Activated naive CD8-positive, alpha-beta T cell (primary cell): ENCODE measurements at regions not wholly inside any gene's neighbourhood (a gene's known extent, or its start where the extent isn't known, plus 50 kb on each side); places are given as distances from the start of the nearest gene placed in this dataset.

Experiments used
- H3K27ac Mint-ChIP-seq: one replicate; pipeline ENCODE4 v1.8.0; 2021; ENCODE audit warnings: mixed read lengths
- H3K27me3 Mint-ChIP-seq: one replicate; pipeline ENCODE4 v1.8.0; 2021; ENCODE audit warnings: mixed read lengths
- H3K36me3 Mint-ChIP-seq: one replicate; pipeline ENCODE4 v1.8.0; 2021; ENCODE audit warnings: mixed read lengths
- H3K4me1 Mint-ChIP-seq: one replicate; pipeline ENCODE4 v1.8.0; 2021; ENCODE audit warnings: low read depth, mixed read lengths
- H3K4me3 Mint-ChIP-seq: one replicate; pipeline ENCODE4 v1.8.0; 2021; ENCODE audit warnings: mild to moderate bottlenecking, mixed read lengths
- H3K9me3 Mint-ChIP-seq: one replicate; pipeline ENCODE4 v1.8.0; 2021; ENCODE audit warnings: low read depth, mixed read lengths

DNA sequence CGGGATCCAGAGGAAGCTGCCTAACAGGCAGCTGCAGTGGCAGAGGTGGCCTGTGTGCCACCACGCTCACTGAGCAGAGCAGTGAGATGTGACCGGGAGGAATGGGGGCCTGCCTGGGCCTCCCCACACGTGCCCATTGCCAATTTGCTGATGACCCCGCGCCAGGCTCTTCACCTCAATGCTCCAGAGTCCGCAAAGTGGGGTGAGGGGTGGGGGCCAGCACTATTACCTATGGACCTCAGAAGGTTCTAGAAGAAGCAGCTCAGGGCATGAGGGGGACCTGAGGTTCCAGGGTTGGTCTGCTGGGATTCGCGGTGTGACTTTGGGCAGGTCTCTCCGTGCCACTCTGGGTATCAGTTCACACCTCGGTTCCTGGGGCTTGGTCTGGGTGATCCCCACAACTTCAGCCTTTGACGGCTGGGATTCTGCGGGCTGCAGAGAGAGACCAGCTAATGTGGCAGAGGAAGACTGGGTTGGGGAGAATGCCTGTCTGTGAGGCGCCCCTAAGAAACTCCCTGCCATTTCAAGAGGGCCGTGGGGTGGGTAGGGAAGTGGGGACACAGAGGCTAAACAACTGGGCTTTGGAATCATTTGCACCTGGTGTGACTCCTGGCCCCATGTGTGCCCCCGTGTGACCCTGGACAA is 231.0 kb upstream of the MVB12B start:
- Mint-ChIP-seq H3K36me3 (no peaks in the 10 kb centered on the region), H3K4me1 (no peaks in the 10 kb centered on the region), H3K27me3 (peaks cover 6% of the 10 kb centered on the region), H3K9me3 (no peaks in the 10 kb centered on the region), H3K4me3 (no peak overlapping the region), H3K27ac (no peak overlapping the region)

DNA sequence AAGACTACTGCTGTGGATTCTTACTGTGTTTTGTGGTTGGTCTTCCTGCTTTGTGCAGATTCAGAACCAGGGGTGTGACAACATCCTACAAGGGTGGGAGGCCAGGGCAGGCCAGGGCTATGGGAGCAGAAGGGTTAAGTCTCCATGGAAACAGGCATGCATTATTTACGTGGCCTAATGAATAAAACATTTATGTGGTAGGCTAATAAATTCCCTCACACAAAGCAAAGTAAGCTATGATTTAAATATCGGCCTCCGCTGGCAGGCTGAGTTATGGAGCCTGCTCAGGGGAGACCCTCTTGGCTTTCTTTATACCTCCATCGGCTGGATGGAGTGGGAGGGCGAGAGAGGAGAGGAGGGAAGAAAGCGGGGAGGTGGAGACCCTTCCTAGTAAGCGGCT is 230.3 kb upstream of the MVB12B start:
- Mint-ChIP-seq H3K4me1 (no peaks in the 10 kb centered on the region), H3K36me3 (no peaks in the 10 kb centered on the region), H3K4me3 (no peak overlapping the region), H3K9me3 (no peaks in the 10 kb centered on the region), H3K27me3 (peaks cover 6% of the 10 kb centered on the region), H3K27ac (no peak overlapping the region)

GRCh38 chr9:126097679-126098078 is 228.9 kb upstream of the MVB12B start:
- H3K9me3 Mint-ChIP-seq = no peaks in the 10 kb centered on the region
- H3K4me3 Mint-ChIP-seq = no peak overlapping the region
- H3K27me3 Mint-ChIP-seq = peaks cover 7% of the 10 kb centered on the region
- no peaks in the 10 kb centered on the region for H3K36me3 Mint-ChIP-seq
- no peak overlapping the region for H3K27ac Mint-ChIP-seq
- H3K4me1 Mint-ChIP-seq = no peaks in the 10 kb centered on the region

DNA sequence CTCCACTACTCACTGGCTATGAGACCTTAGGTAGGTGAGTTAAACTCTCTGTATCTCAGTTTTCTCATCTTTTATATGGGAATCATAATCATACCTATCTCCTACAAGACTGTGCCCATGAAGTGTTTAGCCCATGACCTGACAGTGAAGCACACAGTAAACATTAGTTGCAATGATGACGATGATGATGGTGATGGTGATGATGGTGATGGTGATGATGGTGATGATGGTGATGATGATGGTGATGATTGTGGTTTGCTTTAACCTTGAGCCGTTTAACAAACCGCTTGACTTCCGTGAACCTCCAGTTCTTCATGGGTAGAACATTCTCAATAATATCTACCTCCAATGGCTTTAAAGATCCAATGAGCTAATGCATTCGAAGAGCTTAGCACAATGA is 220.2 kb upstream of the MVB12B start:
- H3K27me3 Mint-ChIP-seq = peaks cover 11% of the 10 kb centered on the region
- H3K27ac Mint-ChIP-seq = no peak overlapping the region
- no peak overlapping the region for H3K4me3 Mint-ChIP-seq
- no peaks in the 10 kb centered on the region for H3K4me1 Mint-ChIP-seq
- no peaks in the 10 kb centered on the region for H3K9me3 Mint-ChIP-seq
- no peaks in the 10 kb centered on the region for H3K36me3 Mint-ChIP-seq

DNA sequence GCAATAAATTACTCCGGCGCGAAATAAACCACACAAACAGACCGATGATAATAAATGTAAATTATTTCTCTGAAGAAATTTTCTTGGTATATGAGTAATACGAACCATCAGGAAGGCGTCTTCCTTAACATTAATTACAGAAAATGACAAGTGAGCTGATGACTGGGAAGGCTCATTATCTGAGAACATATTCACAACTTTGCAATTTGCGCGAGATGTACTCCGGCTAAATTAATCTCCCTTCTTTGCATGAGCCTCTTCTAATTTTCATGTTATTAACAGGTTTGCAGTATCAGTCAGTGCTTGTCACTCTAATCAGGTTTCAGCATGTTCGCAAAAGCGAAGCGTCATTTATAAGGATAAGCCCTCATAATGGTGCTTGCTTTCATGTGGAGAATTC is 218.9 kb upstream of the MVB12B start:
- Mint-ChIP-seq H3K27ac (no peak overlapping the region), H3K9me3 (no peaks in the 10 kb centered on the region), H3K4me1 (no peaks in the 10 kb centered on the region), H3K36me3 (no peaks in the 10 kb centered on the region), H3K4me3 (no peak overlapping the region), H3K27me3 (peaks cover 10% of the 10 kb centered on the region)

DNA sequence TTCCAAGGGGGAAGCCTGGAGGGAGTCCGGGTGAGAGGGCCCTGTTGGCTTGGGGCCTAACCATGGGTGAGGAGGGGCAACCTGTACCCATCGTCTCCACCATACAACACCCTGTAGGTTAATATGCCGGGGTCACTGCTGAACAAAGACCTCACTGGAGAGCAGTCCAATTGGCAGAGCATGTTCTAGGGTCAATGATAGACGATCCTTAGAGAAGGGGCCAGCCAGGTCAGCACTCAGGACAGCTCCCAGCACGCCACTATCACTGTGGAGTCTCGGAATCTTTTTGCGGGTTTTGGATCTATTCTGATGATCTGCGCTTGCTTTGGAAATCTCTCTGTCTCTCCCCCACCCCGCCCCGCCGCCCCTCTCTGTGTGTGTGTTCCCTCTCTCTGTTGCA is 218.4 kb upstream of the MVB12B start:
- Mint-ChIP-seq H3K27me3 (peaks cover 9% of the 10 kb centered on the region), H3K9me3 (no peaks in the 10 kb centered on the region), H3K4me1 (no peaks in the 10 kb centered on the region), H3K36me3 (no peaks in the 10 kb centered on the region), H3K27ac (no peak overlapping the region), H3K4me3 (no peak overlapping the region)

- Mint-ChIP-seq H3K36me3 (no peaks in the 10 kb centered on the region), H3K4me3 (no peak overlapping the region), H3K4me1 (no peaks in the 10 kb centered on the region), H3K27me3 (peaks cover 10% of the 10 kb centered on the region), H3K9me3 (no peaks in the 10 kb centered on the region), H3K27ac (no peak overlapping the region)
Observed at GRCh38 chr9:126109575-126109974, 217.1 kb upstream of the MVB12B start.

DNA sequence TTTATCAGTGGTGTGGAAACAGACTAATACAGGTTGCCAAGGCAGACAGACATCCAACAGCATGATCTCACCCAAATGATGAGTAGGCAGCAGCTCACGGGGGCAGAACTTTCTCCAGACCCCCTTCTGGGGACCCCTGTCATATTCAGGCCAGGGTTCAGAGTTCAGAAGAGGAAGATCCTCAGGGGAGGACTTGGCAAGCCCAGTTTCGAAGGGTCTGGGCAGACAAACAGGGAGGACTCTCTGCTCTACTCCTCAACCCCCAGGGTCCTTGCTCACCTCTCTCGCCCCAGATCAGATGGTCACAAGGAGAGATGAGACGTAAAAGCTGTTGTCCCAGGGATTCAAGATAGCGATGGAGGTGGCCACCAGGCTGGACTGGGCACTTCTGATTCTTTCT is 215.1 kb upstream of the MVB12B start:
- H3K27ac Mint-ChIP-seq = no peak overlapping the region
- H3K36me3 Mint-ChIP-seq = no peaks in the 10 kb centered on the region
- peaks cover 10% of the 10 kb centered on the region for H3K27me3 Mint-ChIP-seq
- no peaks in the 10 kb centered on the region for H3K4me1 Mint-ChIP-seq
- H3K4me3 Mint-ChIP-seq = no peak overlapping the region
- no peaks in the 10 kb centered on the region for H3K9me3 Mint-ChIP-seq

DNA sequence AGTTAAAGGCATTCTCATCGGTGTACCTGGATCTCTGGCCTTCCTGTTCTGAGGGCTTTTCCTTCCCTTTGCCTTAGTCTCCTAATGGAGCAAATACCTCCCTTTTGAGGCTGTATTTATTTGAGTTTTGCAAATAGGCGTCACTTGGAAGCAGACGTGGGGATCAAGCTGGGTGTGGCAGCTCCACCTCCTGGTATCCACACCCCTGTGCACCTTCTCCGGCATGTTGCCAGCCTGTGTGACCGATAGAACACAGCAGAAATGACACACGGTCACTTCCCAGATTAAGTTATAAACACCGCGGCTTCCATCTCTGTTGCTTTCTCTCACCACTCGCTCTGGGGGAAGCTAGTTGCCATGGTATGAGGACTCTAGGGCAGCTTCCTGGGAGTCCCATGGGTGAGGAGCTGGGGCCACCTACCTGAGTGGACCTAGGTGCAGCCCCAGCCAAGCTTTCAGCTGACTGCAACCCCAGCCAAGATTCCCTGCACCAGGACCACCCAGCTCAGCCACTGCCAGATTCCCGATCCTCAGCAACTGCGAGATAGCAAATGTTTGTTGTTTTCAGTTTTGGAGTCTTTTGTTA is 214.4 kb upstream of the MVB12B start:
- H3K27me3 Mint-ChIP-seq = peaks cover 8% of the 10 kb centered on the region
- no peaks in the 10 kb centered on the region for H3K9me3 Mint-ChIP-seq
- no peak overlapping the region for H3K27ac Mint-ChIP-seq
- H3K36me3 Mint-ChIP-seq = no peaks in the 10 kb centered on the region
- no peak overlapping the region for H3K4me3 Mint-ChIP-seq
- no peaks in the 10 kb centered on the region for H3K4me1 Mint-ChIP-seq

GRCh38 chr9:126113176-126113575 is 213.5 kb upstream of the MVB12B start:
- Mint-ChIP-seq H3K4me3 (no peak overlapping the region), H3K27ac (no peak overlapping the region), H3K27me3 (peaks cover 5% of the 10 kb centered on the region)

DNA sequence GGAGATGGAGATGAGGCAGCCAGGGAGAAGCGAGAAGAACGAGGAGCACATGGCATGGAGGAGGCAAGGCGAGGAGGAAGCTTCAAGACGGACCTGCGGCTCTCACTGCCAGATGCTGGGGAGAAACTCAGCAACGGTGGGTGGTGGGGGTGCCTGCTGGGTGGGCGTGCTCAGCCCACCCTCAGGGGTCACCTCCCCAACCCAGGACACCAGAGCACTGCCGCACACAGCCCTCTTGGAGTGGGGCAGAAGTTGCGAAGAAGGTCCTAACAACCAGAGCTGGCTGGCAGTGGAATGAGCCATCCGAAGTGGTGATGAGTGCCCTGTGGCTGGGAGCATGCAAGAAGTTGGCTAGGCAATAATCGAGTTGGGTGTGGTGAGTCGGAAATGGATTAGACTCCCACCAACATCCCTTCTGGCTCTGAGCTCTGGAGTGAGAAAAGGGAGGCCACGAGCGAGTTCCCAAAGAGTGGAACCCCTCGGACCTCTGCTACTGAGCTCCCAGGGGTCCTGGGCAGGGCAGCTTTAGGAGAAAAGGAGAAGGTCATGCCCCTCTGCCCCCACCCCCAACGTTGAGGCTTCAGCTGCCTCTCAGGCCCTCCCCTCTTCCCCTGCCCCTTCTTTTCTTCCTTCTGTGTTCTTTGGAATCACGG is 212.7 kb upstream of the MVB12B start:
- peaks cover 5% of the 10 kb centered on the region for H3K27me3 Mint-ChIP-seq
- H3K27ac Mint-ChIP-seq = no peak overlapping the region
- H3K4me3 Mint-ChIP-seq = no peak overlapping the region
- H3K4me1 Mint-ChIP-seq = no peaks in the 10 kb centered on the region
- no peaks in the 10 kb centered on the region for H3K36me3 Mint-ChIP-seq
- H3K9me3 Mint-ChIP-seq = no peaks in the 10 kb centered on the region

More at GRCh38 chr9:126113176-126113575, 213.5 kb upstream of the MVB12B start:
- no peaks in the 10 kb centered on the region for H3K9me3 Mint-ChIP-seq
- H3K4me1 Mint-ChIP-seq = no peaks in the 10 kb centered on the region
- H3K36me3 Mint-ChIP-seq = no peaks in the 10 kb centered on the region

- H3K36me3 Mint-ChIP-seq = no peaks in the 10 kb centered on the region
- H3K27ac Mint-ChIP-seq = no peak overlapping the region
- H3K4me1 Mint-ChIP-seq = no peaks in the 10 kb centered on the region
- H3K4me3 Mint-ChIP-seq = no peak overlapping the region
- no peaks in the 10 kb centered on the region for H3K9me3 Mint-ChIP-seq
- peaks cover 5% of the 10 kb centered on the region for H3K27me3 Mint-ChIP-seq
Observed at GRCh38 chr9:126114409-126114760, 212.2 kb upstream of the MVB12B start.

DNA sequence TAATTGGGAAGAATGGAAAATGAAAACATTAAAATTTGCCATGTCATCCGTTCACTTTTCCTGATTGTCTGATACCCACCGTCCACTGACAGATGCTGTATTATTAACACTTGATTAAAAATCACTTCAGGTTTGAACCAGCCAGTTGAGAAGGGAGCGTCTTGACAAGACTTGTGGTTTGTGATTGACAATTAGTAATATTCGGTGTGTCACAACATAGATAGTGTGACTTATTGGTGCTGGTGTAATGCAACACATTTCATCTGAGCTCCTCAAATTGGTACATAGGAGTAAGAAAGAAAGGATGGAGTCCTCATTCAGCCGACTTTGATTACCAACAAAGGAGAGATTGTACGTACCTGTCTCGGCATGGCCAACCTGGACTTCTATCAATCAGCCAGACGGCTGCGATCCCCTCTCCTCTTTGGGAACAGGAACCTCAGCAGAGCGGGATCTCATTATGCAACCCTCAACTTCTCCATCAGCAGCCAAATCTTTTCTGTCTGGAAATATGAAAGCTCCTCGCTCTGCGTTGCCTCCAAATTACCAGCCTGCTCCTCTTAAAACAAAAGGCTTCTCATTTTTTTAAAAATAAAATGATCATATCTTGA is 211.7 kb upstream of the MVB12B start:
- Mint-ChIP-seq H3K9me3 (no peaks in the 10 kb centered on the region), H3K4me1 (no peaks in the 10 kb centered on the region), H3K27me3 (peaks cover 5% of the 10 kb centered on the region), H3K36me3 (no peaks in the 10 kb centered on the region), H3K27ac (no peak overlapping the region), H3K4me3 (no peak overlapping the region)

GRCh38 chr9:126116351-126117157 is 210.1 kb upstream of the MVB12B start:
- Mint-ChIP-seq H3K27ac (no peak overlapping the region), H3K4me3 (no peak overlapping the region), H3K27me3 (peaks cover 9% of the 10 kb centered on the region), H3K9me3 (no peaks in the 10 kb centered on the region), H3K36me3 (no peaks in the 10 kb centered on the region), H3K4me1 (no peaks in the 10 kb centered on the region)

DNA sequence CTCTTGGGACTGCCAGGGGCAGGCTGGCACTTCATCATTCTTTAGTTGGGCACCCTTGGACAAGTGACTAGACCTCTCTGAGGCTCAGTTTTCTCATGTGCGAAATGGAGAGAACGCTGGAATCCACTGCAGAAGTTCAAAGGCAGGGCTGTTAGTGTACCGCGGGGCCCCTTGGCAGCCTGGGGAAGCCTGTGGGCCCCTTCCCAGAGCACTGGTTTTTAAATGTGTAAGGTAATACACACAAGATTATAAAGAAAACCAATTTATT is 209.5 kb upstream of the MVB12B start:
- no peaks in the 10 kb centered on the region for H3K9me3 Mint-ChIP-seq
- H3K4me1 Mint-ChIP-seq = no peaks in the 10 kb centered on the region
- no peaks in the 10 kb centered on the region for H3K36me3 Mint-ChIP-seq
- H3K4me3 Mint-ChIP-seq = no peak overlapping the region
- no peak overlapping the region for H3K27ac Mint-ChIP-seq
- peaks cover 9% of the 10 kb centered on the region for H3K27me3 Mint-ChIP-seq
